Right lobe of liver (tissue), 6 donors: ENCODE measurements at regions not wholly inside any gene's neighbourhood (a gene's known extent, or its start where the extent isn't known, plus 50 kb on each side); places are given as distances from the start of the nearest gene placed in this dataset.

Experiments used
- ATAC-seq, 4 donors: fragments of 200-7000 bp; cut with Tn5 transposase; one replicate each; pipeline ENCODE4 v1.9.1; 2020; ENCODE audit warnings: mild to moderate bottlenecking in 4 of 4, moderate library complexity in 4 of 4
- DNase-seq, 3 donors: peaks; one replicate each; pipeline ENCODE4 v3.0.0-alpha.2; 2020
- H3K27ac ChIP-seq, 3 donors: fragments of 200-600 bp; one replicate each; pipeline ENCODE4 v1.8.0; 2022
- H3K27me3 ChIP-seq, 2 donors: fragments of 200-600 bp; one replicate each; pipeline ENCODE4 v1.8.0; 2022
- H3K36me3 ChIP-seq, 4 donors: fragments of 200-600 bp; sonication (generic) in 1 of 4; one replicate each; pipeline versions ENCODE4 v1.5.1 to v1.8.0; 2017 to 2022; ENCODE audit warnings: control low read depth in 1 of 4
- H3K4me1 ChIP-seq, 4 donors: fragments of 200-600 bp; sonication (generic) in 1 of 4; one replicate each; pipeline versions ENCODE4 v1.5.1 to v1.8.0; 2017 to 2022; ENCODE audit warnings: control low read depth in 1 of 4
- H3K4me3 ChIP-seq, 3 donors: fragments of 200-600 bp; one replicate each; pipeline ENCODE4 v1.8.0; 2022
- H3K9me3 ChIP-seq, 4 donors: fragments of 200-600 bp; sonication (generic) in 1 of 4; one replicate each; pipeline versions ENCODE4 v1.5.1 to v1.8.0; 2017 to 2022; ENCODE audit warnings: control low read depth in 1 of 4
- POLR2A ChIP-seq: fragments of 450-650 bp; IDR thresholded peaks from one replicate; pipeline ENCODE4 v1.6.1; 2017; ENCODE audit warnings: antibody characterized with exemption, mild to moderate bottlenecking
- WGBS: methylation state at CpG from one replicate; pipeline ENCODE4 v1.1.6; 2018; ENCODE audit warnings: low coverage, low lambda C conversion rate; ENCODE audit not compliant: insufficient coverage; ENCODE audit errors: missing lambda C conversion rate; 5-methylcytosine and 5-hydroxymethylcytosine counted together
- intact Hi-C, 2 donors: fragments of 100-400 bp; cut with DNase I; formaldehyde crosslinking; loops; one replicate each; pipeline versions ENCODE4 v1.11.2 to v1.14.1; 2022
- TF ChIP-seq, protein P1 (sequence below), 4 donors: fragments of 200-600 bp in 3 of 4; fragments of 450-650 bp in 1 of 4; IDR thresholded peaks; one replicate each; pipeline versions ENCODE4 v1.5.1 to v1.8.0; 2016 to 2022; ENCODE audit warnings: antibody characterized with exemption in 4 of 4, mild to moderate bottlenecking in 2 of 4
- donor health status: DM: no; HTN: yes; CAD: no.
- donor health status: DM: no; HTN: no; CAD: no.
- donor health status: DM: no; HTN: no; CAD: no.
- donor health status: DM: no; HTN: yes; CAD: no.
- donor health status: DM: no; HTN: yes; CAD: no.

DNA sequence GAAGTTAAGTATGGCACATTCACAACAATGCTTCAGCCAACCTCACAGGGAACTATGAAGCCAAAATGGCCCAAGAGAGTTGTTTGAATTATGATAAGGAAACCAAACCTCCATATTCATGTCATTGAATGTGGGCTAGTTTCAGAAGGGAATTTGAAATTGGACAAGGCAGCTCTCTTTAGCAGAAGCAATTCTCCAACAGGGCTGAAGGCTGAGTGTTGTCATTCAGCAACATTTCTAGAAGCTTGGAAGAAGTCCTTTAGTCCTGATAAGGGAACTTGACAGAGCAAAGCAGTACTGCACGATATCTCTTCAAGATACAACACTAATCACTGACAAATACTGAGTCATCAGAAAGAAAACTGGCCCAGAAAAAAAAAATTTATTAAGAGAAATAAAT is 115.4 kb downstream of the SLC25A46 start:
- no peaks in the 10 kb centered on the region for H3K27me3 ChIP-seq
- H3K27ac ChIP-seq, result no peak overlapping the region
- H3K9me3 ChIP-seq, result no peaks in the 10 kb centered on the region
- DNase-seq, result no peak
- H3K36me3 ChIP-seq, result no peaks in the 10 kb centered on the region
- intact Hi-C loops, result no loop called here
- ATAC-seq, result no peak
- no peak overlapping the region for H3K4me3 ChIP-seq
- TF ChIP-seq, protein P1, sequence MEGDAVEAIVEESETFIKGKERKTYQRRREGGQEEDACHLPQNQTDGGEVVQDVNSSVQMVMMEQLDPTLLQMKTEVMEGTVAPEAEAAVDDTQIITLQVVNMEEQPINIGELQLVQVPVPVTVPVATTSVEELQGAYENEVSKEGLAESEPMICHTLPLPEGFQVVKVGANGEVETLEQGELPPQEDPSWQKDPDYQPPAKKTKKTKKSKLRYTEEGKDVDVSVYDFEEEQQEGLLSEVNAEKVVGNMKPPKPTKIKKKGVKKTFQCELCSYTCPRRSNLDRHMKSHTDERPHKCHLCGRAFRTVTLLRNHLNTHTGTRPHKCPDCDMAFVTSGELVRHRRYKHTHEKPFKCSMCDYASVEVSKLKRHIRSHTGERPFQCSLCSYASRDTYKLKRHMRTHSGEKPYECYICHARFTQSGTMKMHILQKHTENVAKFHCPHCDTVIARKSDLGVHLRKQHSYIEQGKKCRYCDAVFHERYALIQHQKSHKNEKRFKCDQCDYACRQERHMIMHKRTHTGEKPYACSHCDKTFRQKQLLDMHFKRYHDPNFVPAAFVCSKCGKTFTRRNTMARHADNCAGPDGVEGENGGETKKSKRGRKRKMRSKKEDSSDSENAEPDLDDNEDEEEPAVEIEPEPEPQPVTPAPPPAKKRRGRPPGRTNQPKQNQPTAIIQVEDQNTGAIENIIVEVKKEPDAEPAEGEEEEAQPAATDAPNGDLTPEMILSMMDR (IDR thresholded peaks at IDR 0.05), result no peak
- TF ChIP-seq POLR2A, result no peak
- WGBS, result 50% methylated on average over 1 of the region's 1 CpG
- H3K4me1 ChIP-seq, result no peaks in the 10 kb centered on the region

DNA sequence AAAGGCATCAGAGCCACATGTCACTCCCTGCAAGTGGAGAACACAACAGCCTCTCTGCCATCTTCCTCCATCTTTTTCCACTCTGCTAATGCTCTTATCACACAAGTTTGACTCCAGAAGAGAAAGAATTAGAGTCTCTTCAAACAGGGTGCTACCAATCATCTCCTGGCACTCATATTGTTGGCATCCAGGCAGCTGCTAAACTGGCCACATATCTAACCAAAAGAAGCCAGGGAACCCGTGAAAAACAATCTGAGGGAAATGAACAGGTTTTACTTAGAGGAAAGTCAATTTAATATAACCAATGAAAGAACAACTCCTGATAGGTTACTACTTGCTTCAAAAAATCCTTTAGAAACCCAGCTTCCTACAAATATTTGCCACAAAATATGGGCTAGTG is 117.2 kb downstream of the SLC25A46 start:
- no peak overlapping the region for H3K4me3 ChIP-seq
- H3K9me3 ChIP-seq, result no peaks in the 10 kb centered on the region
- ATAC-seq, result no peak
- H3K36me3 ChIP-seq, result no peaks in the 10 kb centered on the region
- intact Hi-C loops, result no loop called here
- no peaks in the 10 kb centered on the region for H3K4me1 ChIP-seq
- DNase-seq, result no peak
- H3K27me3 ChIP-seq, result no peaks in the 10 kb centered on the region
- no peak overlapping the region for H3K27ac ChIP-seq
- WGBS, result 53% methylated on average over 1 of the region's 1 CpG
- TF ChIP-seq, protein P1 (IDR thresholded peaks at IDR 0.05), result no peak
- no peak for TF ChIP-seq POLR2A

DNA sequence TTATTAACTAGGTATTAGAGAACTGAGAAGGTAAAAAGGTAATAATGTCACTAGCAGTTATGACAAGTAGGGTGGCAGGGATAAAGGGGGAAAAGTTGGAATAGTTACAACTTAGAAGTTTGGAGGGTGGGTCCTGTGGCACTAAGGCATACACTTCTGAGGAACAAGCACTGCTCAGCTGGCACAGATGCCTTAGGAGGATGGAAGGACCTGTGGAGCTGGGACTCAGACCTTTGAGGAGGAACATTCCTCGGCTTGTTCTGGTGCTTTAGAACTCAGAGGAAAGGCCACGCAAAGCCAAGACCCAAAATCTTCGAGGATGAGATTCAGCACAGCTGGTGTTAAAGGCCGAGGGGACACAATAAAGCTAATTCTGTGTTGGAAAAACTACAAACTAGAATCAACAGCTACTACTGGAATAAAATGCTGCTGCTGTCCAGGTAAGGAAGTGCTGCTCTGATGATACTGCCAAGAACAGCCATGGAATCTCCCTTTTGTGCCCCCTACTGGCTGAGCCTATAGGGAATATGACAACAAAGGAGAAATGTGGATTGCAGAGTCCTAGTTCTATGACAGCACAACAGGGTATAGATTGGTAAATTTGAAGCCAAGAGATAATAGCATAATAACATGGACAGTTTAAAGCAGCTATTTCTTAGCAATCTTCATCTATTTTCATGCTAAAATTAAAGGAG is 126.7 kb downstream of the SLC25A46 start:
- no peak overlapping the region for H3K27ac ChIP-seq
- ATAC-seq (peak; percentile 39 to 83 (median 60)), DNase-seq (no peak)
- no peaks in the 10 kb centered on the region for H3K9me3 ChIP-seq
- no peaks in the 10 kb centered on the region for H3K27me3 ChIP-seq
- no peaks in the 10 kb centered on the region for H3K4me1 ChIP-seq
- H3K36me3 ChIP-seq, result no peaks in the 10 kb centered on the region
- TF ChIP-seq POLR2A, result no peak
- TF ChIP-seq, protein P1 (IDR thresholded peaks at IDR 0.05), result peak; percentile 31 to 57 (median 38)
- 70% methylated on average over 4 of the region's 4 CpGs for WGBS
- intact Hi-C loops, result no loop called here
- H3K4me3 ChIP-seq, result no peak overlapping the region

DNA sequence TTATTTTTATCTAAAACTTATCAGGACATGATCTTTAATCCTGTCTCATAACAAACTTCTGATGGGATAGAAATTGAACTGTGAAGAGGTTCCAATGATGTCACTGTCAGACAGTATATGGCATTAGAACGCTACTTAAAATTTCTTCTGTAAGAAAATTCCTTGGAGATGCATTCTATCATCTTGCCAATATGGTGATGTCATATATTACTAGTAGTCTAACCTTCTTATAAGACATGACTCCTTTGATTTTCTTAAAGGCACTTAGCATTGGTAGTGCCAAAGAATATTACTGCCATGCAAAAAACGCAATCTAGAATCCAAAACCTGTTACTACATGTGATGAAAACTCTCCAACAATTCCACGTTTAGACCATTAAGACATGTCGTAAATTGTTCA is 131.1 kb downstream of the SLC25A46 start:
- Histone ChIP-seq H3K27ac (no peak overlapping the region), H3K4me1 (peaks cover 0 to 11% (median 0%) of the 10 kb centered on the region in 4 donors), H3K36me3 (no peaks in the 10 kb centered on the region), H3K9me3 (no peaks in the 10 kb centered on the region), H3K27me3 (no peaks in the 10 kb centered on the region), H3K4me3 (no peak overlapping the region)
- intact Hi-C loops, result no loop called here
- ATAC-seq (no peak), DNase-seq (no peak)
- WGBS, result 78% methylated on average over 4 of the region's 4 CpGs
- TF ChIP-seq, protein P1 (IDR thresholded peaks at IDR 0.05), result no peak
- TF ChIP-seq POLR2A, result no peak
